Activated B cell treated with CpG ODN at 0.5 μM for 24 hours (primary cell): ENCODE measurements at regions not wholly inside any gene's neighbourhood (a gene's known extent, or its start where the extent isn't known, plus 50 kb on each side); places are given as distances from the start of the nearest gene placed in this dataset.

Experiments used
- ATAC-seq: fragments of 200-7000 bp; cut with Tn5 transposase; one replicate; pipeline ENCODE4 v1.10.0; 2021; ENCODE audit warnings: low read depth, mild to moderate bottlenecking, moderate library complexity
- CTCF ChIA-PET: fragments of 350-600 bp; sonication (Branson Sonifier 250); formaldehyde crosslinking; loops from one replicate; lab custom pipeline; 2021; ENCODE audit warnings: antibody characterized with exemption; lab: Charles Lee
- POLR2A ChIA-PET: fragments of 350-600 bp; sonication (Branson Sonifier 250); formaldehyde crosslinking; loops from one replicate; lab custom pipeline; 2021; ENCODE audit warnings: antibody characterized with exemption; lab: Charles Lee
- DNase-seq: peaks from one replicate; pipeline ENCODE4 v3.0.0; 2022
- H3K27ac Mint-ChIP-seq: one replicate; pipeline ENCODE4 v1.8.0; 2020; ENCODE audit warnings: mixed read lengths
- H3K27me3 Mint-ChIP-seq: one replicate; pipeline ENCODE4 v1.8.0; 2021; ENCODE audit warnings: mixed read lengths
- H3K36me3 Mint-ChIP-seq: one replicate; pipeline ENCODE4 v1.8.0; 2021; ENCODE audit warnings: low read depth, mixed read lengths
- H3K4me1 Mint-ChIP-seq: one replicate; pipeline ENCODE4 v1.8.0; 2021; ENCODE audit warnings: mixed read lengths
- H3K4me3 Mint-ChIP-seq: one replicate; pipeline ENCODE4 v1.8.0; 2020; ENCODE audit warnings: mild to moderate bottlenecking, mixed read lengths
- H3K9me3 Mint-ChIP-seq: one replicate; pipeline ENCODE4 v1.8.0; 2020; ENCODE audit warnings: mixed read lengths
- intact Hi-C: fragments of 100-400 bp; cut with micrococcal nuclease; formaldehyde crosslinking; loops from one replicate; pipeline ENCODE4 v1.15.1; 2024
- TF ChIP-seq, protein P1 (sequence below): fragments of 200-600 bp; IDR thresholded peaks from one replicate; pipeline ENCODE4 v1.8.0; 2022; ENCODE audit warnings: antibody characterized with exemption, mild to moderate bottlenecking

DNA sequence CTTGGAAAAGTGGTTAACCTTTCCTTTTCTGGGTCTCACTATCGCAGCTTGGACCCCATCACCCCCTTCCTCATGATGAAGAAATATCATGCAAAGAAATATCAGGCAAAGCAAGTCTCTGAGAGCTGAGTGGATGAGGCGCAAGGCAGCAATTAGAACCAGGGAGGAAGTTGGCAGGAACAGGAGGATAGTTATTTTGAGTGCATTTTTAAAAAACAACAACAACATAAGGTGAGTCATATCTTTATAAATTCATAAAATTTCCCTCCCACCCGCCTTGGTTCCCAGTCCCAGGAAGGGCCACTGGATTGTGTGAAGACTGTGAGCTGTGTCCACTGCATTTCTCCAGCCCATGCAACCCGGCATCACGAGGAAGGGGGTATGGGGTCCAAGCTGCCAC is 316.9 kb upstream of the TLE3 start:
- peaks cover 7% of the 10 kb centered on the region for H3K27me3 Mint-ChIP-seq
- no peak for DNase-seq
- no peak for ATAC-seq
- no peaks in the 10 kb centered on the region for H3K4me1 Mint-ChIP-seq
- no peaks in the 10 kb centered on the region for H3K36me3 Mint-ChIP-seq
- no peak overlapping the region for H3K27ac Mint-ChIP-seq
- no peaks in the 10 kb centered on the region for H3K9me3 Mint-ChIP-seq
- intact Hi-C loops: no loop called here
- TF ChIP-seq, protein P1, sequence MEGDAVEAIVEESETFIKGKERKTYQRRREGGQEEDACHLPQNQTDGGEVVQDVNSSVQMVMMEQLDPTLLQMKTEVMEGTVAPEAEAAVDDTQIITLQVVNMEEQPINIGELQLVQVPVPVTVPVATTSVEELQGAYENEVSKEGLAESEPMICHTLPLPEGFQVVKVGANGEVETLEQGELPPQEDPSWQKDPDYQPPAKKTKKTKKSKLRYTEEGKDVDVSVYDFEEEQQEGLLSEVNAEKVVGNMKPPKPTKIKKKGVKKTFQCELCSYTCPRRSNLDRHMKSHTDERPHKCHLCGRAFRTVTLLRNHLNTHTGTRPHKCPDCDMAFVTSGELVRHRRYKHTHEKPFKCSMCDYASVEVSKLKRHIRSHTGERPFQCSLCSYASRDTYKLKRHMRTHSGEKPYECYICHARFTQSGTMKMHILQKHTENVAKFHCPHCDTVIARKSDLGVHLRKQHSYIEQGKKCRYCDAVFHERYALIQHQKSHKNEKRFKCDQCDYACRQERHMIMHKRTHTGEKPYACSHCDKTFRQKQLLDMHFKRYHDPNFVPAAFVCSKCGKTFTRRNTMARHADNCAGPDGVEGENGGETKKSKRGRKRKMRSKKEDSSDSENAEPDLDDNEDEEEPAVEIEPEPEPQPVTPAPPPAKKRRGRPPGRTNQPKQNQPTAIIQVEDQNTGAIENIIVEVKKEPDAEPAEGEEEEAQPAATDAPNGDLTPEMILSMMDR: no peak
- H3K4me3 Mint-ChIP-seq: no peak overlapping the region
- ChIA-PET CTCF (no interaction called here), POLR2A (no interaction called here)

DNA sequence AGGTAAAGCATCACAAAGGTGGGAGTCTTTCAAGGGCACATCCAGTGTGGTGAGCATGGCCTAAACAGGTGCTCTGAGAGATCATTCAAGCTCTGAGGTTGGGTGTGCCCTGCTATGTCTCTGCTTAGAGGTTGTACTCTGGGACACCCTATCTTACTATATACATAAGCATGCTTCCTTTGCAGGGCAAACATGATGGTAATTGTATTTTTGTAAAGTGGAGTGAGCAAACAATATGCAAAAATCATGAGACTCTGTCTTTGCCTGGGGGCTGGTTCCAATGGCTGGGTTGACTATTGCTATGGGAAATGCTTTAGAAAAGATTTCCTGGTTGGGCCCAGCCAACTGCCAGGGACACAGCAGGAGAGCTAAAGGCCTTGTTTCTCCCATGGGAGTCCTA is 315.1 kb upstream of the TLE3 start:
- Mint-ChIP-seq H3K27ac (no peak overlapping the region), H3K4me1 (no peaks in the 10 kb centered on the region), H3K27me3 (peaks cover 5% of the 10 kb centered on the region), H3K36me3 (no peaks in the 10 kb centered on the region), H3K4me3 (no peak overlapping the region), H3K9me3 (no peaks in the 10 kb centered on the region)
- CTCF ChIA-PET: no interaction called here
- DNase-seq (no peak), ATAC-seq (no peak)
- TF ChIP-seq, protein P1: no peak
- POLR2A ChIA-PET: no interaction called here
- intact Hi-C loops: no loop called here

DNA sequence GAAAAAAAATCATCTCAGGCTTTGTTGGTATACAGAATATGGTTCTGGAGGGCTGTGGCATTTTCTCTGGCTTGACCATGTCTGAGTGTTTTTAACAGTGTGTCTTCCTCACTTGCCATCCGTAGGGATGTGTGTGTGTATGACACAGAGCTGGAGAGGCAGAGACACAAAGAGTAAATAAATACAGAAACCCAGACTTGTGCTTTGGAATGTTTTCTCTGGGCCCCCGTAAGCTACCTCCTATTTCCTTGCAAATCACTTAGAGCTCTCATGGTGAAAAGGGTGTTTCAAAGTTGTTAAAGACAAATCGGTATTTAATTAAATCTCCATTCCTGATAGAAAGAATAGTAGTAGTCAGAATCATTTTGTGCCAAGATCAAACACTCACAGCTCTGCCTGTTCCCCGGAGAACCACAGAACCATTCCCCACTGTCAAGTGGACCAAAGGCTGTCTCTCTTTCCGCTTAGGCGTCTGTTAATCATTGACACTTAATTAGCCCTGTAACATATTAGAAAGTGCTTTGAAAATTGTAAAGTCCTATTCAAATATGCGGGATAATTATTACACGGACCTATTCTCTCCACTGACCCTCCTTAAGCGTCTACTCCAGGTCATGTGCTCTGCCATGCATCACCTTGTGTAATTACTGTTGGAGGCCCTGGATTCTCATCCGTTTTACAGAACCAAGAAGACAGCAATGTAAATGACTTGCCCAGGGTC is 313.6 kb upstream of the TLE3 start:
- ChIA-PET POLR2A (no interaction called here), CTCF (no interaction called here)
- intact Hi-C loops: no loop called here

DNA sequence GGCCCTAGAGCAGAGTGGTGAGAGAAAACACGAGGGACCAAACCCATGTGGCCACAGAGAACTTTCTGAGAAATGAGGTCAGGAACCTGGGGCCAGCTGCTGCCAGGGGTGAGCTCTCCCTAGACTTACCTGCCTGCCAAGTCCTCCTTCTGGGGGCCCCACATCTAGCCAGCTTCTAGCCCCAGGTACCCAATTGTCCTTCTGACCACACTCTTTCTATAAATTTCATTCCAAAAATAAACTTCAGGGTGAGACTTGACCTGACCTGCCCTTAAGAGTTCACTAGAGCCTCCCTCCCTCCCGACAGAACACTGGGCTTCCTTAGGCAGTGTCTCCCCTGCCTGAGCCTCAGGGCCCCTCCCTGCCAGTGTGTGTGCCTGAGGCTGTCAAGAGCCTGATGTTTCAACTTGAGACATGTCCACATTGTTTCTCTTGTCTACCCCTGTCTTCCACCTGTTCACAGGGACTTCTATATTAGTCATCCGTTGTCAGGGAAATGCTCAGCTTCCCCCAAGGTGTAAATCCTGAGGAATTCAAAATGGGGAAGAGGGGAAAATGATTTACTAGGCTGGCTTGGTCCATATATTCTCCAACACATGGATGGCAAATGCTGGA is 312.8 kb upstream of the TLE3 start:
- CTCF ChIA-PET: no interaction called here
- no peak for ATAC-seq
- H3K4me1 Mint-ChIP-seq: no peaks in the 10 kb centered on the region
- H3K27ac Mint-ChIP-seq: no peak overlapping the region
- H3K9me3 Mint-ChIP-seq: no peaks in the 10 kb centered on the region
- DNase-seq: no peak
- H3K27me3 Mint-ChIP-seq: no peaks in the 10 kb centered on the region
- TF ChIP-seq, protein P1: no peak
- H3K36me3 Mint-ChIP-seq: no peaks in the 10 kb centered on the region
- H3K4me3 Mint-ChIP-seq: no peak overlapping the region
- POLR2A ChIA-PET: interaction anchor here (0.6 kb wide), 1 partner anchor 311 kb away, joined by 6 read pairs; no protein-coding TSS in a partner anchor
- intact Hi-C loops: no loop called here

More for the DNA sequence above, 313.6 kb upstream of the TLE3 start:
- H3K4me1 Mint-ChIP-seq: no peaks in the 10 kb centered on the region
- H3K27me3 Mint-ChIP-seq: peaks cover 3% of the 10 kb centered on the region
- H3K36me3 Mint-ChIP-seq: no peaks in the 10 kb centered on the region
- ATAC-seq (no peak), DNase-seq (no peak)
- no peaks in the 10 kb centered on the region for H3K9me3 Mint-ChIP-seq
- no peak overlapping the region for H3K27ac Mint-ChIP-seq
- TF ChIP-seq, protein P1: no peak
- H3K4me3 Mint-ChIP-seq: no peak overlapping the region

DNA sequence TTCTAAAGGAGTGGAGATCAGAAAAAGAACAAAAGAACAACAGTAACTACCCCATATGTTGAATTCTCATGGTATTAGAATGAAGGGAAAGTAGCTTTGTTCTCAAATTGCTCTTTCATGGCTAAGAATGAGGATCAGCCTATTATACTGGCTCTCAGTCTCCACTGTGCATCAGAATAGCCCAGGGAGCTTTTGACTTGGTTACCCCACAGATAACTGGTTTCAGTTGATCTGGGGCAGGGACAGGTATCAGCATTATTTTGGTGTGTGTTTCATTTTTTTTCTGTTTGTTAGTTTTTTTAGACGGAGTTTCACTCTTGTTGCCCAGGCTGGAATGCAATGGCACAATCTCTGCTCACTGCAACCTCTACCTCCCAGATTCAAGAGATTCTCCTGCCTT is 311.7 kb upstream of the TLE3 start:
- CTCF ChIA-PET: no interaction called here
- no peak for ATAC-seq

More for the DNA sequence above, 311.7 kb upstream of the TLE3 start:
- H3K36me3 Mint-ChIP-seq: no peaks in the 10 kb centered on the region
- POLR2A ChIA-PET: no interaction called here
- H3K27me3 Mint-ChIP-seq: peaks cover under 1% of the 10 kb centered on the region
- no peaks in the 10 kb centered on the region for H3K4me1 Mint-ChIP-seq
- DNase-seq: no peak
- H3K27ac Mint-ChIP-seq: no peak overlapping the region
- H3K4me3 Mint-ChIP-seq: no peak overlapping the region
- TF ChIP-seq, protein P1: no peak
- intact Hi-C loops: no loop called here
- no peaks in the 10 kb centered on the region for H3K9me3 Mint-ChIP-seq
